K562 (cell line): ENCODE measurements at regions not wholly inside any gene's neighbourhood (a gene's known extent, or its start where the extent isn't known, plus 50 kb on each side); places are given as distances from the start of the nearest gene placed in this dataset.
A peak's percentile ranks its signal among the peaks of the same experiment; 100 is the strongest.

Experiments used
- ELF4 ChIP-seq: fragments of 450-650 bp; formaldehyde crosslinking; IDR thresholded peaks from 2 replicates; pipeline ENCODE4 v1.4.0; 2022; ENCODE audit warnings: missing genetic modification characterization
- FOXP4 ChIP-seq: sonication (generic); formaldehyde crosslinking; IDR thresholded peaks from 2 replicates; pipeline ENCODE4 v1.8.0; 2022; ENCODE audit warnings: mild to moderate bottlenecking, missing genetic modification reagents, borderline replicate concordance
- HOXB6 ChIP-seq: fragments of 250-450 bp; sonication (Bioruptor Pico); IDR thresholded peaks from 2 replicates; pipeline ENCODE4 v1.5.1; 2022; ENCODE audit warnings: mild to moderate bottlenecking, borderline replicate concordance
- JUNB ChIP-seq: fragments of 450-650 bp; formaldehyde crosslinking; conservative IDR thresholded peaks from 2 replicates; pipeline ENCODE4 v1.4.0; 2020; ENCODE audit warnings: mild to moderate bottlenecking
- MAFG ChIP-seq: fragments of 450-650 bp; conservative IDR thresholded peaks from 2 replicates; pipeline ENCODE4 v1.6.1; 2016; ENCODE audit warnings: missing genetic modification characterization, missing compliant biosample characterization
- MTA3 ChIP-seq: fragments of 450-650 bp; formaldehyde crosslinking; IDR thresholded peaks from 2 replicates; pipeline ENCODE4 v1.6.1; 2017; ENCODE audit warnings: mild to moderate bottlenecking, borderline replicate concordance
- MTF1 ChIP-seq: fragments of 250-450 bp; sonication (Bioruptor Pico); IDR thresholded peaks from 2 replicates; pipeline ENCODE4 v1.9.0; 2021; ENCODE audit warnings: moderate library complexity, mild to moderate bottlenecking, inconsistent platforms, borderline replicate concordance
- NCOR1 ChIP-seq: fragments of 450-650 bp; IDR thresholded peaks from 2 replicates; pipeline ENCODE4 v1.6.1; 2016; ENCODE audit warnings: mild to moderate bottlenecking, moderate library complexity
- NRF1 ChIP-seq, 2 experiments: fragments of 450-650 bp; IDR thresholded peaks in 1 of 2; conservative IDR thresholded peaks in 1 of 2; 2 replicates each; pipeline ENCODE4 v1.6.1; 2014; ENCODE audit warnings: mild to moderate bottlenecking in 2 of 2
- OTX1 ChIP-seq: fragments of 450-650 bp; formaldehyde crosslinking; IDR thresholded peaks from 2 replicates; pipeline ENCODE4 v1.4.0; 2022; ENCODE audit warnings: mild to moderate bottlenecking
- RNF2 ChIP-seq: sonication (generic); IDR thresholded peaks from 2 replicates; pipeline ENCODE4 v1.6.1; 2016
- SNRNP70 ChIP-seq: fragments of 200-400 bp; formaldehyde crosslinking; optimal IDR thresholded peaks from 2 replicates; pipeline ENCODE3; 2017; ENCODE audit warnings: low read depth, low read length
- TAF9B ChIP-seq: fragments of 450-650 bp; IDR thresholded peaks from 2 replicates; pipeline ENCODE4 v1.6.1; 2018; ENCODE audit warnings: mild to moderate bottlenecking; ENCODE audit not compliant: partially characterized antibody
- THRB ChIP-seq: fragments of 450-650 bp; formaldehyde crosslinking; conservative IDR thresholded peaks from 2 replicates; pipeline ENCODE4 v1.4.0; 2022; ENCODE audit warnings: mild to moderate bottlenecking, missing genetic modification characterization
- TSHZ1 ChIP-seq: fragments of 250-450 bp; sonication (Bioruptor Pico); IDR thresholded peaks from 2 replicates; pipeline ENCODE4 v1.4.0; 2020; ENCODE audit warnings: mild to moderate bottlenecking, moderate library complexity
- ZC3H11A ChIP-seq: IDR thresholded peaks from 2 replicates; pipeline ENCODE4 v1.6.1; 2012; ENCODE audit warnings: low read depth, low read length, improper control_type of control experiment
- ZKSCAN1 ChIP-seq: fragments of 150-350 bp; IDR thresholded peaks from 2 replicates; pipeline ENCODE4 v1.6.1; 2016; ENCODE audit warnings: low read depth, low read length
- ZNF3 ChIP-seq: fragments of 250-450 bp; sonication (Bioruptor Pico); IDR thresholded peaks from 2 replicates; pipeline ENCODE4 v1.5.0; 2021; ENCODE audit warnings: mild to moderate bottlenecking, moderate library complexity
- ZNF561 ChIP-seq: fragments of 450-650 bp; formaldehyde crosslinking; conservative IDR thresholded peaks from 2 replicates; pipeline ENCODE4 v1.4.0; 2020; ENCODE audit warnings: mild to moderate bottlenecking, moderate library complexity
- TF ChIP-seq, protein P1 (sequence below): fragments of 450-650 bp; IDR thresholded peaks from one replicate; pipeline ENCODE4 v1.6.1; 2018; ENCODE audit warnings: mild to moderate bottlenecking, moderate library complexity; ENCODE audit not compliant: partially characterized antibody

DNA sequence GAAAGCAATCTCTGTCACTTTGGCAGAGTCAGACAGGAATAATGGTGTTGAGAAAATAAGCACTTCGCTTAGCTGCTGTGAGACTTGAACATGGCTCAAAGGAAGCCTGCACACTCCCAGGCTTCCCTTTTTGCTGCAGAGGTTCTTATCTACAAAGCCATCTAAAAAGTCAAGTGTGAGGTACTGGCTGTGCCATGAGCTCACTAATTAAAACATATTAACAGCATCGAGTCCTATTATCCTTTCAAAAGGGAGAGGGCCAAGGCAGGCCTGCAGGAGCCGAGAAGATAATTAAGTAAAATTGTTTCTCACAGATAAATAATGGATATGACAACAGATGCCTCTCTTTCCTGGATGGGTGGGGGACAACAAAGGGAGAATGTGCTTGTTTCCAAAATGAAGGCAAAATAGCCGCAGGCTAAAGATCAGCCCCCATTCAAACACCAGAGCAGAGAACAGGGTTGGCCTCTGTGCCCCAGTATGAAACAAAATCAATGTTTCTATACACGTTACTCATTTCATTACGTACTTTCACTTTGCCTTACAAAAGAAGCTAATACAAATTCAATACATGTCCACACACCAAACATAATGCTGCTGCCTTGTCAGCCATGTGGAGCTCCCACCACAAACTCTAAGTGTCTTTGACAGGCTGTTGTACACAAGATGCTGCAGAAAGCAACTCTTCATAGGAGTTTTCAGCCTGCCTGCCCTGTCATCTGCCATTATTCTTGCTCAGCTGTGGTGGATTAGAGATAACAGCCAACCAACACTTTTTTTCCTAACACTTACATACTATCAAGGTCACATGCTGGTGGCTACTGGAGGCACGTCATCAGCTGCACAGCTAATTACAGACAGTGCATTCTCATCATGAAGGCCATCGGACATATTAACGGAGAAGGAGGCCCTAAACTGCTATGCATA, 55.3 kb downstream of the ELAPOR2 start (continued):
- TF ChIP-seq RNF2 (no peak), OTX1 (CRISPR knock-in tag) (no peak), FOXP4 (no peak), MTA3 (0 out of 2 replicates have a peak, but pooled peaks have one; percentile 53), TAF9B (peak; percentile 95), ELF4 (CRISPR knock-in tag) (no peak), MAFG (peak; percentile 59; the same call in 1 of the 2 replicates), ZNF561 (CRISPR knock-in tag) (no peak), ZC3H11A (no peak), MTF1 (CRISPR knock-in tag) (no peak), THRB (CRISPR knock-in tag) (0 out of 2 replicates have a peak, but pooled peaks have one; percentile 41), JUNB (no peak), ZKSCAN1 (no peak), NRF1 (conservative IDR thresholded peaks at IDR 0.05 in 1 of 2, IDR thresholded peaks at IDR 0.05 in 1 of 2) (peak in 1 of 2 experiments; percentile 37; a peak in 2 of 4 replicates), TSHZ1 (CRISPR knock-in tag) (no peak), NCOR1 (peak; percentile 65), ZNF3 (CRISPR knock-in tag) (no peak), SNRNP70 (no peak), HOXB6 (no peak)
- TF ChIP-seq, protein P1, sequence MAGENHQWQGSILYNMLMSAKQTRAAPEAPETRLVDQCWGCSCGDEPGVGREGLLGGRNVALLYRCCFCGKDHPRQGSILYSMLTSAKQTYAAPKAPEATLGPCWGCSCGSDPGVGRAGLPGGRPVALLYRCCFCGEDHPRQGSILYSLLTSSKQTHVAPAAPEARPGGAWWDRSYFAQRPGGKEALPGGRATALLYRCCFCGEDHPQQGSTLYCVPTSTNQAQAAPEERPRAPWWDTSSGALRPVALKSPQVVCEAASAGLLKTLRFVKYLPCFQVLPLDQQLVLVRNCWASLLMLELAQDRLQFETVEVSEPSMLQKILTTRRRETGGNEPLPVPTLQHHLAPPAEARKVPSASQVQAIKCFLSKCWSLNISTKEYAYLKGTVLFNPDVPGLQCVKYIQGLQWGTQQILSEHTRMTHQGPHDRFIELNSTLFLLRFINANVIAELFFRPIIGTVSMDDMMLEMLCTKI = no peak
